ENCODE measurements at regions not wholly inside any gene's neighbourhood (a gene's known extent, or its start where the extent isn't known, plus 50 kb on each side); places are given as distances from the start of the nearest gene placed in this dataset.
"Not testable (repeated sequence)": the region's sequence is repeated elsewhere in the genome, so short reads cannot be mapped to it uniquely, and the experiment has no call there.

DNA sequence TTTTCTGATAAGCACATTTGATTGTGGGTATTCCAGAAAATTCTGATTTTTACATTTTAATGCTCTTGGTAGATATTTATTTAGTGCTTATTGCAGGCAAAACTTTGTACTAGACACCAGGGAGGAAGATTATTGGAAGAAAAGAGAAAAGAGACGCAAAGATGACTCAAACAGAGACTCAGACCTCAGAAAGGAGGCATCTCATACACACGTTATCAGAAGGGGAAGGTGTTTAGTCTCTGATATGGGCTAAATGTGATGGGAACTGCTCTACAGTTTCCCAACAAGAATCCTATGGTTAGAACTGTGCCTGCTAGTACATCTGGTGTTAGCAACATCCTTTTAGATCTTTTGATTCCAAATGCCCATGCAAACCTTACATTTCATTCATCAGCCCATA lies 245.6 kb downstream of the KLF5 start:
- TF ChIP-seq, protein P1, sequence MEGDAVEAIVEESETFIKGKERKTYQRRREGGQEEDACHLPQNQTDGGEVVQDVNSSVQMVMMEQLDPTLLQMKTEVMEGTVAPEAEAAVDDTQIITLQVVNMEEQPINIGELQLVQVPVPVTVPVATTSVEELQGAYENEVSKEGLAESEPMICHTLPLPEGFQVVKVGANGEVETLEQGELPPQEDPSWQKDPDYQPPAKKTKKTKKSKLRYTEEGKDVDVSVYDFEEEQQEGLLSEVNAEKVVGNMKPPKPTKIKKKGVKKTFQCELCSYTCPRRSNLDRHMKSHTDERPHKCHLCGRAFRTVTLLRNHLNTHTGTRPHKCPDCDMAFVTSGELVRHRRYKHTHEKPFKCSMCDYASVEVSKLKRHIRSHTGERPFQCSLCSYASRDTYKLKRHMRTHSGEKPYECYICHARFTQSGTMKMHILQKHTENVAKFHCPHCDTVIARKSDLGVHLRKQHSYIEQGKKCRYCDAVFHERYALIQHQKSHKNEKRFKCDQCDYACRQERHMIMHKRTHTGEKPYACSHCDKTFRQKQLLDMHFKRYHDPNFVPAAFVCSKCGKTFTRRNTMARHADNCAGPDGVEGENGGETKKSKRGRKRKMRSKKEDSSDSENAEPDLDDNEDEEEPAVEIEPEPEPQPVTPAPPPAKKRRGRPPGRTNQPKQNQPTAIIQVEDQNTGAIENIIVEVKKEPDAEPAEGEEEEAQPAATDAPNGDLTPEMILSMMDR (IDR thresholded peaks at IDR 0.05; ENCODE audit: insufficient read depth, low read length, poor library complexity, severe bottlenecking): no peak
- Histone ChIP-seq H3K36me3 (ENCODE audit: control insufficient read depth, insufficient read depth, low read length) (no peaks in the 10 kb centered on the region), H3K4me3 (replicated peaks; ENCODE audit: low read depth, low read length) (no peak overlapping the region)

DNA sequence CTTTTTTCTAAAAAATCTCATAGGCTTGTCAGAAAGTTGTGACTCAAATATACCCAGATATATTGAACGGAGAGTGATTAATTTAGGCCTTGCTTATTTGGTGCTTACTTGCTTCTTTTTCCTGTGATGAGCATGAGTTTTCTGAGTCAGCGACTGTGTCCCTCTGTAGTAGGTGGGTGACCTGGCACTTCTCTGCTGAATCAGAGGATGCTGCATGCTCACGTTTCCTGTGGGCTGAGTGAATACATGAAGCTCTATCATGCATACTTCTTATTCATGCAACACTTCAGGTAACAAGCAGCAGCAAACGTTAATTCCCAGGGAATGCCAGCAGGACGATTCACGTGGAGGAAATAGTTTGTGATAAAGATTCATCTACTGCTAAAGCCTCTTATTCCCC lies 245.0 kb downstream of the KLF5 start:
- no peak for DNase-seq (ENCODE audit: extremely low read depth, insufficient read length)

More for the DNA sequence above, 245.6 kb downstream of the KLF5 start:
- no peaks in the 10 kb centered on the region for H3K27me3 ChIP-seq (replicated peaks; ENCODE audit: control insufficient read depth, insufficient read depth, low read length)
- no peak for DNase-seq (ENCODE audit: extremely low read depth, insufficient read length)

GRCh38 chr13:73301622-73302021 lies 242.8 kb downstream of the KLF5 start:
- not testable (repeated sequence) for H3K27me3 ChIP-seq (replicated peaks; ENCODE audit: control insufficient read depth, insufficient read depth, low read length); DNase-seq (ENCODE audit: extremely low read depth, insufficient read length); H3K36me3 ChIP-seq (ENCODE audit: control insufficient read depth, insufficient read depth, low read length); H3K4me3 ChIP-seq (replicated peaks; ENCODE audit: low read depth, low read length)

More for the DNA sequence above, 245.0 kb downstream of the KLF5 start:
- TF ChIP-seq, protein P1 (IDR thresholded peaks at IDR 0.05; ENCODE audit: insufficient read depth, low read length, poor library complexity, severe bottlenecking): no peak
- no peaks in the 10 kb centered on the region for H3K36me3 ChIP-seq (ENCODE audit: control insufficient read depth, insufficient read depth, low read length)
- H3K27me3 ChIP-seq (replicated peaks; ENCODE audit: control insufficient read depth, insufficient read depth, low read length): no peaks in the 10 kb centered on the region
- H3K4me3 ChIP-seq (replicated peaks; ENCODE audit: low read depth, low read length): no peak overlapping the region

GRCh38 chr13:73300718-73301425 lies 242.1 kb downstream of the KLF5 start:
- H3K36me3 ChIP-seq (ENCODE audit: control insufficient read depth, insufficient read depth, low read length): no peaks in the 10 kb centered on the region
- no peaks in the 10 kb centered on the region for H3K27me3 ChIP-seq (replicated peaks; ENCODE audit: control insufficient read depth, insufficient read depth, low read length)
- TF ChIP-seq, protein P1 (IDR thresholded peaks at IDR 0.05; ENCODE audit: insufficient read depth, low read length, poor library complexity, severe bottlenecking): no peak
- no peak for DNase-seq (ENCODE audit: extremely low read depth, insufficient read length)
- no peak overlapping the region for H3K4me3 ChIP-seq (replicated peaks; ENCODE audit: low read depth, low read length)

DNA sequence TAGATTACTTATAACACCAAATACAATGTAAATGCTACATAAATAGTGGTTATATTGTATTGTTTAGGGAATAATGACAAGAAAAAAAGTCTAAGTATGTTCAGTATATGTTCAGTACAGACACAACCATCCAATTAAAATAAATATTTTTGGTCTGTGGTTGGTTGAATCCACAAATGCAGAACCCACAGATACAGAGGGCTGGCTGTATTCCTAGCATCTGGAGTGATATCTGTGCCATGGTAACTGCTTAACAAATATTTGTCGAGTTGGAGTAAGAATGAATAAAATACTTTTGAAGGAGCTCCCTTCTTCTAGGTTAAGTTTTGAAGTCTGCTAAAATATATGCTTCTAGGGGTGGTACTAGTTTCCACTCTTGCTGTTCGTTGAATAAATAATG lies 241.0 kb downstream of the KLF5 start:
- H3K27me3 ChIP-seq (replicated peaks; ENCODE audit: control insufficient read depth, insufficient read depth, low read length): no peaks in the 10 kb centered on the region
- H3K4me3 ChIP-seq (replicated peaks; ENCODE audit: low read depth, low read length): no peak overlapping the region
- no peak for DNase-seq (ENCODE audit: extremely low read depth, insufficient read length)
- TF ChIP-seq, protein P1 (IDR thresholded peaks at IDR 0.05; ENCODE audit: insufficient read depth, low read length, poor library complexity, severe bottlenecking): no peak
- no peaks in the 10 kb centered on the region for H3K36me3 ChIP-seq (ENCODE audit: control insufficient read depth, insufficient read depth, low read length)

DNA sequence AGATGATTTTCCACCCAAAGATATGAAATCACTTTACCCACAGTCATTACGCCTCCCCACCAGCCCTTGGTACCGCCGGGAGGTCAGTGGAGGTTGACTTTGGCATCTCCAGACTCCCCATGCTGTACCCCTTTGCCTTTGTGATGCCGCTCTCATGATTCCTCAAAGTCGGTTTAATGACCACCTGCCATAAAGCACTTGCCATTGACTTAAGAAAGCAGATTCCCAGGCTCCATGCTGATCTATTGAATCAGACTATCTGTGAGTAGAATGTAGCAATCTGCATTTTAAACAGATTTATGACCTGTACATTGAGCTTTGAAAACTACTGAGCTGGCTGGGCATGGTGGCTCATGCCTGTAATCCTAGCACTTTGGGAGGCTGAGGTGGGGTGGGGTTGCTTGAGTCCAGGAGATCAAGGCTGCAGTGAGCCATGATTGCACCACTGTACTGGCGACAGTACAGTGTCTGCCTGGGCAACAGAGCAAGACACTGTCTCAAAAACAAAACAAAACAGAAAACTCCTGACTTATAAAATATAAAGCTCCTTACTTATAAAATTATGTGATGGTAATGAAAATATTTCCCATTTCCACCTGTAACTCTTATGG lies 235.2 kb downstream of the KLF5 start:
- TF ChIP-seq, protein P1 (IDR thresholded peaks at IDR 0.05; ENCODE audit: insufficient read depth, low read length, poor library complexity, severe bottlenecking): no peak
- DNase-seq (ENCODE audit: extremely low read depth, insufficient read length): no peak
- H3K27me3 ChIP-seq (replicated peaks; ENCODE audit: control insufficient read depth, insufficient read depth, low read length): no peaks in the 10 kb centered on the region
- H3K4me3 ChIP-seq (replicated peaks; ENCODE audit: low read depth, low read length): no peak overlapping the region
- no peaks in the 10 kb centered on the region for H3K36me3 ChIP-seq (ENCODE audit: control insufficient read depth, insufficient read depth, low read length)
